ENCODE measurements at regions not wholly inside any gene's neighbourhood (a gene's known extent, or its start where the extent isn't known, plus 50 kb on each side); places are given as distances from the start of the nearest gene placed in this dataset.

DNA sequence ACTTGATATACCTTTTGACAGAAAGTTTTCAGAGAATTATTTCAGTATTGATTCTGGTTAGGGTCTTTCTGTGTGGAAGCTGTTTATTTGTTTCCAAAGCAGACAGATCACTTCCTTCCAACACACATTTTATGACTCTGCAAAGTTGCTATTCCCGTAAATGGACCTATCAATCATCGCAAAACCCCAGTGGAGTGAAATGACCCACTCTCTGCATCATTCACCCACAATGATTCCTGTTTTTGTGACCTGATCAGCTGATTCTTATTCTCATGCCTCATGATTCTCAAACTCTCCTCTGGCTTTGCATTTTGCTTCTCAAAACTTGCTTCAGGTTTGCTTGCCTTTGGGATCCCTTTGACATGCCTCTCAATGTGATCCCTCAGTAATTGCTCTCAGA lies 453.7 kb downstream of the PCDH17 start:
- no peak for TF ChIP-seq POLR2A (IDR thresholded peaks at IDR 0.05)
- TF ChIP-seq, protein P1, sequence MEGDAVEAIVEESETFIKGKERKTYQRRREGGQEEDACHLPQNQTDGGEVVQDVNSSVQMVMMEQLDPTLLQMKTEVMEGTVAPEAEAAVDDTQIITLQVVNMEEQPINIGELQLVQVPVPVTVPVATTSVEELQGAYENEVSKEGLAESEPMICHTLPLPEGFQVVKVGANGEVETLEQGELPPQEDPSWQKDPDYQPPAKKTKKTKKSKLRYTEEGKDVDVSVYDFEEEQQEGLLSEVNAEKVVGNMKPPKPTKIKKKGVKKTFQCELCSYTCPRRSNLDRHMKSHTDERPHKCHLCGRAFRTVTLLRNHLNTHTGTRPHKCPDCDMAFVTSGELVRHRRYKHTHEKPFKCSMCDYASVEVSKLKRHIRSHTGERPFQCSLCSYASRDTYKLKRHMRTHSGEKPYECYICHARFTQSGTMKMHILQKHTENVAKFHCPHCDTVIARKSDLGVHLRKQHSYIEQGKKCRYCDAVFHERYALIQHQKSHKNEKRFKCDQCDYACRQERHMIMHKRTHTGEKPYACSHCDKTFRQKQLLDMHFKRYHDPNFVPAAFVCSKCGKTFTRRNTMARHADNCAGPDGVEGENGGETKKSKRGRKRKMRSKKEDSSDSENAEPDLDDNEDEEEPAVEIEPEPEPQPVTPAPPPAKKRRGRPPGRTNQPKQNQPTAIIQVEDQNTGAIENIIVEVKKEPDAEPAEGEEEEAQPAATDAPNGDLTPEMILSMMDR (IDR thresholded peaks at IDR 0.05): no peak

Measured in upper lobe of left lung (tissue), 4 donors.